ENCODE measurements at regions not wholly inside any gene's neighbourhood (a gene's known extent, or its start where the extent isn't known, plus 50 kb on each side); places are given as distances from the start of the nearest gene placed in this dataset.
A peak's percentile ranks its signal among the peaks of the same experiment; 100 is the strongest.

- peak; percentile 1 to 40 for DNase-seq (ENCODE audit: low read depth in 2 of 2)
Observed at GRCh38 chr16:55944377-55944802, 69.2 kb upstream of the CES5A start.

- no peak for DNase-seq (ENCODE audit: low read depth in 2 of 2)
Observed at GRCh38 chr16:55943267-55943666, 68.1 kb upstream of the CES5A start.

GRCh38 chr16:55942821-55943220 lies 67.6 kb upstream of the CES5A start:
- no peak for DNase-seq (ENCODE audit: low read depth in 2 of 2)

- no peak for DNase-seq (ENCODE audit: low read depth in 2 of 2)
Observed at GRCh38 chr16:55941552-55941951, 66.4 kb upstream of the CES5A start.

- DNase-seq (ENCODE audit: low read depth in 2 of 2), result no peak
Observed at GRCh38 chr16:55938126-55938525, 63.0 kb upstream of the CES5A start.

- no peak for DNase-seq (ENCODE audit: low read depth in 2 of 2)
Observed at GRCh38 chr16:55933038-55933437, 57.9 kb upstream of the CES5A start.

- DNase-seq (ENCODE audit: low read depth in 2 of 2), result no peak
Observed at GRCh38 chr16:55930036-55930435, 54.9 kb upstream of the CES5A start.

GRCh38 chr16:55929181-55929580 lies 54.0 kb upstream of the CES5A start:
- no peak for DNase-seq (ENCODE audit: low read depth in 2 of 2)

GRCh38 chr16:55925242-55925641 lies 50.1 kb upstream of the CES5A start:
- DNase-seq (ENCODE audit: low read depth in 2 of 2), result no peak
